Skeletal muscle cell (primary cell): ENCODE measurements at regions not wholly inside any gene's neighbourhood (a gene's known extent, or its start where the extent isn't known, plus 50 kb on each side); places are given as distances from the start of the nearest gene placed in this dataset.
A peak's percentile ranks its signal among the peaks of the same experiment; 100 is the strongest.

Source experiments
- DNase-seq: peaks from one replicate; pipeline ENCODE4 v3.0.0-alpha.2; 2010; ENCODE audit warnings: low read depth
- H3K4me3 ChIP-seq: 2 replicates; pipeline ENCODE4 v1.5.1; 2011; ENCODE audit warnings: low read depth, mild to moderate bottlenecking, control low read depth, low read length, moderate library complexity

GRCh38 chr14:29085546-29085945 is 319.0 kb downstream of the FOXG1 start:
- no peak overlapping the region for H3K4me3 ChIP-seq
- DNase-seq: no peak

- no peak overlapping the region for H3K4me3 ChIP-seq
- no peak for DNase-seq
Measured at GRCh38 chr14:29089849-29090248, 323.3 kb downstream of the FOXG1 start.

GRCh38 chr14:29092121-29092520 is 325.5 kb downstream of the FOXG1 start:
- no peak for DNase-seq
- no peak overlapping the region for H3K4me3 ChIP-seq

GRCh38 chr14:29097476-29097875 is 330.9 kb downstream of the FOXG1 start:
- no peak overlapping the region for H3K4me3 ChIP-seq
- DNase-seq: no peak

- no peak overlapping the region for H3K4me3 ChIP-seq
- DNase-seq: no peak
Measured at GRCh38 chr14:29098656-29099055, 332.1 kb downstream of the FOXG1 start.

- no peak overlapping the region for H3K4me3 ChIP-seq
Measured at GRCh38 chr14:29102266-29102665, 335.7 kb downstream of the FOXG1 start.

GRCh38 chr14:29102996-29103395 is 336.4 kb downstream of the FOXG1 start:
- no peak for DNase-seq
- H3K4me3 ChIP-seq: no peak overlapping the region

More at GRCh38 chr14:29102266-29102665, 335.7 kb downstream of the FOXG1 start:
- DNase-seq: no peak

- H3K4me3 ChIP-seq: no peak overlapping the region
- DNase-seq: no peak
Measured at GRCh38 chr14:29108908-29109307, 342.3 kb downstream of the FOXG1 start.

- no peak for DNase-seq
- H3K4me3 ChIP-seq: no peak overlapping the region
Measured at GRCh38 chr14:29109589-29109988, 343.0 kb downstream of the FOXG1 start.

- DNase-seq: no peak
- H3K4me3 ChIP-seq: no peak overlapping the region
Measured at GRCh38 chr14:29111554-29111953, 345.0 kb downstream of the FOXG1 start.

- DNase-seq: no peak
- no peak overlapping the region for H3K4me3 ChIP-seq
Measured at GRCh38 chr14:29123017-29123416, 356.4 kb downstream of the FOXG1 start.

GRCh38 chr14:29126361-29126760 is 359.8 kb downstream of the FOXG1 start:
- no peak overlapping the region for H3K4me3 ChIP-seq
- peak; percentile 15 for DNase-seq

- no peak for DNase-seq
- no peak overlapping the region for H3K4me3 ChIP-seq
Measured at GRCh38 chr14:29126865-29127264, 360.3 kb downstream of the FOXG1 start.

- no peak overlapping the region for H3K4me3 ChIP-seq
- DNase-seq: no peak
Measured at GRCh38 chr14:29140016-29140415, 373.4 kb downstream of the FOXG1 start.

- DNase-seq: peak; percentile 97
- no peak overlapping the region for H3K4me3 ChIP-seq
Measured at GRCh38 chr14:29144621-29145020, 378.0 kb downstream of the FOXG1 start.

GRCh38 chr14:29148221-29148620 is 381.6 kb downstream of the FOXG1 start:
- H3K4me3 ChIP-seq: no peak overlapping the region
- DNase-seq: no peak

GRCh38 chr14:29149798-29150197 is 383.2 kb downstream of the FOXG1 start:
- H3K4me3 ChIP-seq: no peak overlapping the region
- no peak for DNase-seq

GRCh38 chr14:29150659-29151058 is 384.1 kb downstream of the FOXG1 start:
- DNase-seq: no peak
- H3K4me3 ChIP-seq: no peak overlapping the region

GRCh38 chr14:29156096-29156495 is 389.5 kb downstream of the FOXG1 start:
- no peak overlapping the region for H3K4me3 ChIP-seq
- no peak for DNase-seq

GRCh38 chr14:29161593-29161992 is 395.0 kb downstream of the FOXG1 start:
- DNase-seq: no peak

GRCh38 chr14:29163109-29163508 is 396.5 kb downstream of the FOXG1 start:
- no peak for DNase-seq
- no peak overlapping the region for H3K4me3 ChIP-seq

More at GRCh38 chr14:29161593-29161992, 395.0 kb downstream of the FOXG1 start:
- no peak overlapping the region for H3K4me3 ChIP-seq

- DNase-seq: no peak
- H3K4me3 ChIP-seq: no peak overlapping the region
Measured at GRCh38 chr14:29165431-29165830, 398.8 kb downstream of the FOXG1 start.
